ENCODE measurements at regions not wholly inside any gene's neighbourhood (a gene's known extent, or its start where the extent isn't known, plus 50 kb on each side); places are given as distances from the start of the nearest gene placed in this dataset.
"Not testable (repeated sequence)": the region's sequence is repeated elsewhere in the genome, so short reads cannot be mapped to it uniquely, and the experiment has no call there.

DNA sequence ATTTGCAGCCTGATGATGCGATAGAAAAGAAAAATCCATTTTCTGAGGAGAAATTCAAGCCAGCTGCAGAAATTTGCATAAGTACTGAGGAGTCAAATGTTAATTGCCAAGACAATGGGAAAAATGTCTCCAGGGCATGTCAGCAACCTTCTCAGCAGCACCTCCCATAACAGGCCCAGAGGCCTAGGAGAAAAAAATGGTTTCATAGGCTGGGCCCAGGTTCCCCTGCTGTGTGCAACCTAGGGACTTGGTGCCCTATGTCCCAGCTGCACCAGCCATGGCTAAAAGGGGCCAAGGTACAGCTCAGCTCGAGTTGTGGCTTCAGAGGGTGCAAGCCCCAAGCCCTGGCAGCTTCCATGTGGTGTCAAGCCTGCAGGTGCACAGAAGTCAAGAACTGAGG is 144.8 kb upstream of the PRKD1 start:
- not testable (repeated sequence) for DNase-seq (ENCODE audit: low spot score)

DNA sequence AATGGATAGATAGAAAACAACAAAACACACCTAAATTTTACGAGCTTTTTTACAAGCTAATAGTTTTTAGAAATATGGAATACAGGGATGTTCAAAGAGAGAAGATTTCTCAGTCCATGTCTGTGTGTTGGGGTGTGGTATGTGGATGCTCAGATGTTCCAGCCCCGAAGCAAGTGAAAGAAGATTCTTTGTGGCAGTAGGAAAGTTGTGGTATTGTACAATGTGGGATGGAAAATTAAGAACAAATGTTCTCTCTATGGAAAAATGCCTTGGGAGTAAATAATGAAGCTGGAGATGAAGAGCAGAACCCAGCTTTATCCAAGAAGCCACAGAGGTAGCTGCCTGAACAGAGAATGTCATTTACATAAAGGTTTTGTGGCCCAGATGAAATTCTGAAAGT is 150.3 kb upstream of the PRKD1 start:
- no peak for DNase-seq (ENCODE audit: low spot score)

DNA sequence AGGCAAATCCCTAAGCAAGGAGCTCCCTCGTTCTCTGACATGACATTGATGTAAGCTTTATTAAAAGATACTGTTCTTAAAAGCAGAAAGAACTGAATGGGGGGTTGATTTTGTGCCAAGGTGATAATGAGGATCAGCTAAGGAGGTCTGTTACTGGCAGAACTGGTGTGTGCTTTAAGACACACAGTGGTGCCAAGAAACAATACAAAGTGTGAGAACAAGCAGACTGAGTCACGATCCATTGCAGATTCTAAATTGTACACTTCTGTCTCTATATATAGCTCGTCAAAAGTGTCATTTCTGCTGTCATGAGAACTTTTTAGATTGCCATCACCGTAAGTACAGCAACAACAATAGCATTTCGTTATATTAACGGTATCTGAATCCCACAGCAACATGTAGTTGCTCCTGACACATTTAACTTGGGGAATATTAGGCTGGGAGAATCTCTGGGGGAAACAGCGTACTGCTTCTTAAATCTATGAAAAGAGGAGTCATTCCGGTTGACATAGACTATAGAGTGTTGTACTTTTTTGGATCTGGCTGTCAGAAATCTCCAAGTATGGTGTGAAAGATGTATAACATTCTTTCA is 151.3 kb upstream of the PRKD1 start:
- DNase-seq (ENCODE audit: low spot score), result no peak

DNA sequence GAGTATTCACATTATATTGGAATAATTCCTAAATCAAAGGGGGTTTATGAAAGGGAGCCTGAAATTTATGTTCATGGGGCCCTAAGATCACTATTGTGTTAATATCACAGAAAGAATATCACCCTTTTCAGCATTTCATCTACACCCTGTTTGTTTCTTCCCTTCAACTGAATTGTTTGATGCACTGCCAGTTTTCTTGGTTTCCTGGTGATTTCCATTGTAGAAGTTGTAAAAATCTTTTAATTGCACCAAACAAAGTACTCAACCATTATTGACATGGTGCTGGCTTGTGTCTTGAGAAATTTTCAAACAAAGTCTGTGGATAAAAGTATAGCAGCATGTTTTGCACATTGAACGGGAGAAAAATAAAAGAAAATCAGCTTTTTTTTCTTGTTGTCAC is 154.8 kb upstream of the PRKD1 start:
- DNase-seq (ENCODE audit: low spot score), result no peak

DNA sequence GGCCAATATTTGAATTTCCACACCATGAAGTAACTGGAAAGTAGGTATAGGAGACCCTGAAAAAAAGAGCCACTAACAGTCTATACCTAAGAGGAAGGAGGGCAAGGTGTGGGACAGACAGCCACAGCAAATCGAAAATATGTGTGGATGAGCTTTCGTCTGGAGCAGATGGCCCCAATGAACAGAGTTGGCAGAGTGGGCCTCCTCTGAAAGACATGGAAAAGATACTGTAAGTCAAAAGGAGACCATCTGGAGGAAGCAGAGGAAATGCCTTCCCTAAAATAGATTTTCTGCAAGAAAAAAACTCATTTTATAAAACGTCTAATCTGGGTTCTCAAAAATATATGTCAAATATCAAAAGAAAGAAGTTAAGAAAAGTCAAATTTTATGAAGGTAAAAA is 157.2 kb upstream of the PRKD1 start:
- DNase-seq (ENCODE audit: low spot score), result no peak

DNA sequence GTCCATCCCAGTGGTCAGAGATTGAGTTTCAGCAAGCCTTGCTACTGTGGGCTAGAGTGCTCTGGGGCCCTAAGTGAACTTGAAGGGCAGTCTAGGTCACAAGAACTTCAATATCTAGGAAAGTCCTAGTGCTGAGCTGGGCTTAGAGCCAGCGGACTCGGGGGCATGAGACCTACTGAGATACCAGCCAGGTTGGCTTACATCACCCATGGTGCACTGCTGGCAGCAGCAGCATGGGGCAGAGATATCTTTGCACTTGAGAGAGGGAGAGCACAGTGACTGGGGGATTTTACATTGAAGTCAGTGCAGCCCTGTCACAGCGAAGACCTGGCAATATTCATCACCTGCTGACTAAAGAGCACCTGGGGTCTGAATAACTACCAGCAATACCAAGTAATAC is 158.3 kb upstream of the PRKD1 start:
- no peak for DNase-seq (ENCODE audit: low spot score)

DNA sequence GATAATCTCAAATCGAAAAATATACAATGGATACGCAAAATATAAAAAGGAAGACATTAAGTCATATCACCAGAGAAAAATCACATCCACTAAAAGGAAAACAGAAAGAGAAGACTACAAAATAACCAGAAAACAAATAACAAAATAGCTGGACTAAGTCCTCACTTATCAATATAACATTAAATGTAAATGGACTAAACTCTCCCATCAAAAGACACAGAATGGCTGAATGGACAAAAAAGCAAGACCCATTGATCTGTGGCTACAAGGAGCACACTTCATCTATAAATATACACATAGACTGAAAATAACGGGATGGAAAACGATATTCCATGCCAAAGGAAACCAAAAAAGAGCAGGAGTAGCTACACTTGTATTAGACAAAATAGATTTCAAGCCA is 161.0 kb upstream of the PRKD1 start:
- no peak for DNase-seq (ENCODE audit: low spot score)

DNA sequence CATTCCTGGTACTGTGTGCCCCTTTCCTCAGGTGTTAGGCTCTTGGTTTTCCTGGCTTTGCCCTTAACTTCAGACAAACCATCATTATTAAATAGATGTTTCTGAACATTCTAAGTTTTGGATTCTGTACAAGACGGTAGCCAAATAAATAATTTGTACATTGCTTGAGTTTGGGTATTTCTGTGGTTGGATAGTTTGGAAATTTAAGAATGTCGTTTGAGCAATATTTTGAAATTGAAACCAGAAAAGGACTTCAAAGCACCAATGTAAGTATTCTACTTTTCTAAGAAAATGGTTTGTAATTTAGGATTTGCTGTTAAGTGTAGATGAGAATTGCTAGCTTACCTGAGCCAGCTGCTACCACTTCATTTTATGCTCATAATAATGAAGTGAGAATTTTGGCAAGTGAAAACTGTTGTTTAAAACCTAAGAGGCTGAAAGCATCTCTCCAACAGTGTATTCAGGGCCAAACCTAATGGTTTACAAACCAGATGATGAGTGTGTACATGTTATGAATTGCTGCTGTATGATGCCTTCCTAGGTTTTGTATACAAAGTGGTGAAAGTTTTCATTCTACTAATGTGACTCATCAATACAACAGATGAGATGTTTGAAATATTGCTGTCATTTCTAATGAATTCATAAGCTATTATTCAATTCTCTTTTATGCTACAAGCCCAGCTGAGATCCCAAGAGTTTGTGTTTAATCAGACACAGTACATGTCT is 181.5 kb upstream of the PRKD1 start:
- DNase-seq (ENCODE audit: low spot score), result no peak

DNA sequence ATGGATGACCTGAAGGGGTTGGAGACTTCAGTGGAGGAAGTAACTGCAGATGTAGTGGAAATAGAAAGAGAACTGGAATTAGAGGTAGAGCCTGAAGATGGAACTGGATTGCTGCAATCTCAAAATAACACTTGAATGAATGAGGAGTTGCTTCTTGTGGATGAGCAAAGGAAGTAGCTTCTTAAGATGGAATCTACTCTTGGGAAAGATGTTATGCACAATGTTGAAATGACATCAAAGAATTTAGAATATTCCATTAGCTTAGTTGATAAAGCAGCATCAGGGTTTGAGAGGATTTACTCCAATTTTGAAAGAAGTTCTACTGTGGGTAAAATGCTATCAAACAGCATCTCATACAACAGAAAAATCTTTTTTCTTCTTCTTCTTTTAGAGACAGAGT is 186.4 kb upstream of the PRKD1 start:
- DNase-seq (ENCODE audit: low spot score), result no peak

DNA sequence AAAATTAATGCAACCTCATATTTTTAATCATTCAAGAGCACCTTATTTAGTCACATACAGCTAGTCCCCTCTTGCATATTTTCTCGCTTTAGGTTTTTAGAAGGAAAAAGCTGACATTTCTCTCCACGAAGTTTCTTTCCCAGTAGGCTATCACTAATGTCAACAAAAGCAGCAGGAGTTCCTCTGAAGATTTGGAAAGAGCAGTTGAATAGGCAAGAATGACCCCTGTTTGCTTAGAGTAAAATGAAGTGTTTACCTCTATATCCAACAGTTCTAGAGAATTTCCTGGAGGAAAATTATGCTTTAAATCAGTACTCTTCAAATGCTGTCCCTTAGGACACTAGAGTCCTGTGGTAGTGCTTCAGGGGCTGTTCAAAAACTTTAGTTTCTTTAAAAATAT is 188.1 kb upstream of the PRKD1 start:
- no peak for DNase-seq (ENCODE audit: low spot score)

DNA sequence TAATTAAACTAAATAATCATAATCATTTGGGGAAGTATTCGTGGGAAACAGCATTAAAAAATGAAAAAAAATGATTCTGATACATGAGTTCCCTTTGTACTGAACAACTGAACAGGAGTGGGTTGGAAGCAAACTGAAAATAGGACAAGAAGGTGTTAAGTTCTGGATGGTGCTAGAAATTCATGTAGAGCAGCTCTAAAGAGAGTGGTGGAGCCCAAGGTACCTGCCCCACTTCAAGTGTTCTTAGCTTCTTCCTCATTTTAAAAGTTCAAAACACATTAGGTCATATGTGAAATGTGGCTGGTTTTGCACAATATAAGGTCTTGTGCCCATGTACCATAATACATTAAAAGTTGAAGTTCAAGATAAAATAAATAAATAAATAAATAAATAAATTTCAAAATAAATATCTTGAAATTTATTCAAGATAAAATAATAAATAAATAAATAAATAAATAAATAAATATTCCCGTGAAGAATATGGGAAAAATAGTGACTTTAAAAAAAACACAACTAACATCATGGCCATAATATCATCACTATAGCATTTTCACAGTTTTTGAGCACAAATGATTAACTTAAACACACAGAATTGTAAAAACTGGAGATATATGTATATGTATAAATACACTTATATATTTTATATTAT is 191.5 kb upstream of the PRKD1 start:
- DNase-seq (ENCODE audit: low spot score), result no peak

DNA sequence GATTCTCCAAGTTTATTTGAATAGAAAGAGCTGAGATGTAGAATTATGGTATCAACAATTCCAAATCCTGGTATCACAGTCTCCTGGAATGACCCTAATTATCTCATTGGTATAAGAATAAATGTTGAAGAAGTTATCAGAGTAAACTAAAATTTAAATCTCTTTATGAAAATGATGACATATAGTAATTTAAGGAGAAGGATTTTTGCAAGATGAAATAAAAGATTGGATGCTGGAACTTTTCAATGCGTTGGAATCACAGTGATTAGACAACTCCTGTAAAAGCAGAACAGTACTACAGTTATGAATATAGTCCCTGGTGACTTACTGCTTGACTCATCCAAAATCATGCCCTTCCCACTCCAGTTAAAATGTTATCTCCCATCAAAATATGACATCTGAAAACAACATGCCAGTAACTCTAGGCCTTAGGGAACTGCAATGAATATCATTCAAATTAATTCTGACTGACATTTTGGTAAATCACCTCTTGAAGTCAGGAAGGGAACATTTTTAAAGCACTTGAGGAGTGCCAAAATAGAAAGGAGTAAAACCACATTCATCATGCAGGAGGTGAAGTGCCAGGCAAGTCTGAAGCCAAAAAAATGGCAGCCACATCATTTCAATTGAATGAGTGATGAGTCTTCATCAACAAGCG is 197.8 kb upstream of the PRKD1 start:
- no peak for DNase-seq (ENCODE audit: low spot score)

DNA sequence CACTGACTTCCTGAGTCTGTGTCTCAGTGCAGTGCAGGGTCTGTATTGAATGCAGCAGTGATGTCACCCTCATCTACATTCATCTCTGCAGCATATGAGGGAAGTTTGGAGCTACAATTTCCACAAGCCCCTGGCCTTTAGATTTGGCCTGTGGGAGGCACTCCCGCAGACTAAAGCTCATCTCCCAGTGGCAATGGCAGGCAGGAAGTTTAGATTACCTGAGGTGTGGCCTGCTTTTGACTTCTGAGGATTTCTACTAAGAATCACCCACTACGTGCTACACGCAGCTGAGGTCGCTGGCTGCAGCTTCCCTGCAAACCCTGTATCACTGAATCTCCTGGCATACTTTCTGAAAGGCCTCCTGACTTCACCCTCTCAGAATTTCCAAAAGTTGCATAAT is 202.2 kb upstream of the PRKD1 start:
- no peak for DNase-seq (ENCODE audit: low spot score)

DNA sequence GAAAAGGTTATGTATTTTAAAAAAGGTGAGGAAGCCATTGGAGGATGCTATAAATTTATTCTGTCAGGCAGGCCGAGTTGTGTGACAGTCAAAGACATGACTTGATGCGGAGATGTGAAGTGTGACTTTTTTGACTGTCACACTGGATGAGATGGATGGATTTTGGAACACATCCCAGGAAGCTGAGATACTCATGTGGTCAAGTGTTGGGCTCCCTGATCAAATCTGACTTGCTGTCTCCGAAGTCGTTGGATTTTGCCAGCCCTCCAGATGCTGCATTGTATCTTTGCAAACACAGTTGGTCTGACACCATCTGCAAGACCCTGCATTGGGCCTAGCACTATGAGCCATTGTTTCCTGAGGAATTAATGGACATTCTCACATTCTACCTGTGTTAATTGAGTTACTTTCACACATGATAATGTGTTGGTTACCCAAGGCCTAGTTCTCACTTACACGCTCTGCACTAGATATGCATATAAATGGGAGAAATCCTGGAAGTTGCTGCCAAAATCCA is 204.0 kb upstream of the PRKD1 start:
- no peak for DNase-seq (ENCODE audit: low spot score)

DNA sequence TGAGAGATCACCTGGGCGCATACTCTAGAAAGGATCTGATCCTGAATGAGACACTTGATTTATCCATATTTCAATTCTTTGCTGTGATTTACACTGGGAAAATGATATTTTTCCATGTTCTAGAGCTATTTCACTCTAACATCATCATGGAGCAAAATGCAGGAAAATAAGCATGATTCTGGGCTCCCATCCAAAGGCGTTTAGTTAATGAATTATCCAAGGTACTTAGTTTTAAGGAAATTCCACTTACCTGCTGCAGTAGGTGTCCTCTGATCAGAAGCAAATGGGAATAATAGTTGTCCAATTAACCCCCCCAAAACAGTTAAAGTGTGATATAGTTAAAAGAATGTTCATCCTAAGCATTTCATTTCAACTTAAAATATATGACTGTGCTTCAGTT is 204.5 kb upstream of the PRKD1 start:
- DNase-seq (ENCODE audit: low spot score), result no peak

DNA sequence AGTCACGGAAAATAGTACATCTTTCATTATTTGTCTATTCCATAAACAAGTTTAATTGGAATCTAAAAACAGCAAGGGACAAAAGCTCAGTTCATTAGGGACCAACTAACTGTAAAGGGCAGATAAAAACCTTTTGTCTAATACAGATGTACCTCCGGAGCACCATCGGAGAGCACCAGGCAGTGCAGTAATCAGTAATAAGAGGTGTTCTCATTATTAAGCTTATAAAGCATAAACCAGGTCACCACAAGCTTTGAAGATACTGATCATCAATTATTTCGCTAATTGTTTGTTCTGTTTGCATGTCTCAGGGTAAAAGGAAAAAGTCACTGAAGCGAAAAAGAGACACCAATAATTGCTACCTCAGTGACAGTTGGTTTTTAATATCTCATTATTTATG is 207.3 kb upstream of the PRKD1 start:
- DNase-seq (ENCODE audit: low spot score), result no peak

DNA sequence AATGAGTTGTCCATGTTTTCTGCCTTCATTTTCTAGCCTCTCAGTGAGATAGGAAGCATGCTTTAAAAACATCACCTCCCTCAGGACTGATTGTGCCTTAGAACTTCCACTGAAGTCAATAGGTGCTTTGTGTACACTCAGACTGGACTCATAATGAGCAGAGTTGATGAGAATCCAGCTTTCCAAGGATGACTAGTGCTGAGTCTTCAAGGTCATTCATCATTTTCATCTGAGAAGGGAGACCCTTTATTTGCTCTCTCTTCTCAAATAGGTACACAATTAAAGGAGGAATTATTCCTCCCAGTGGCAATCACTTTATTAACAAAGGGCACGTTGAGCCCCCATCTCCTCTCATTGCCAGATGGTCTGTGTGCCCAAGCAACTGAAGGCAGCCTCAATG is 210.9 kb upstream of the PRKD1 start:
- no peak for DNase-seq (ENCODE audit: low spot score)

DNA sequence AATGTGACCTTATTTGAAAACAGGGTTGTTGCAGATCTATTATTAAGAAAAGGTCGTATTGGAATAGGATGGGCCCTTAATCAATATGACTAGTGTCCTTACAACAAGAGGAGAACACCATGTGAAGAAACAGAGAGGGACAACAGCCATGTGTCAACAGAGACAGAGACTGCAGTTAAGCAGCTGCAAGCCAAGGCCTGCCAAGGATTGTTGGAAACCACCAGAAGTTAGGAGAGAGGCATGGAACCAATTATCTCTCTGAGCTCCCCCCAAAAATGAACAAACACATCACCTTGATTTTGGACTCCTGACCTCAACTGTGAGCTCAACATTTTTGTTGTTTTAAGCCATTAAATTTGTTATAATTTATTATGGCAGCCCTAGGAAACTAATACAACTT is 214.6 kb upstream of the PRKD1 start:
- no peak for DNase-seq (ENCODE audit: low spot score)

DNA sequence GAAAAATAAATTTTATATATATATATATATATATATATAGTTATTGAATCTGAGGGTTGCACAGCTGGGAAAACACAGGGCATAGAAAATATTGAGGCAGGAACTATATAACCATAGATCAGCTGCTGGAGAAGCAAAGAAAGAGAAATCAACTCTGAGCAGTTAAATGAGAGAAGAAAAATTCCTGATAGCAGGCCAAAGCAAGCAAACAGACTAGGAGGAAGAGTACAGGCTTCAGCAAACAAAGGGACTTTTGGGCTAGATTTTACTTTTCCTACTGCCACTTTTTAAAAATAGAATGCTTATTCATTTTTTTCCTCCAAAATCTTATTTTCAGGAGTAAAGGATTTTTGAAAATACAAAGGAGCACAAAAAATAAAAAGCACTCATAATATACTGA is 216.0 kb upstream of the PRKD1 start:
- DNase-seq (ENCODE audit: low spot score), result no peak

DNA sequence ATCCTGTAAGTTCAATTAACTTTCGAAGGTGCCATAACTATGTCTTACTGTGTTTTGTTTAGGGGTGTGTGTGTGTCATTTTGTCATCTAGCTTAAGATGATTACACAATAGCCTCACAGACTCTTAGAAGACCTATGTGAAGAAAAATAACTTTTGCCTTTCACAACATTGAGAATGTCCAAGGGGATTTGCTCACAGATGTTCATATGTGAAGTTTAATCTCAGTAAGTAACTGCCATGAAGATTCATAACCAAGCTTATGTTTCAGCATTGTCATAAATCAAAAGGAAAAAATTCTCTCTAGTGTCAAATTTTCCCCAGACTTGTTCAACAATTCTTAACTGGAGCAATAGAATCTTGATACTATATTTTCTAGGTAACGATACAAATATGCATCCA is 226.1 kb upstream of the PRKD1 start:
- DNase-seq (ENCODE audit: low spot score), result no peak

DNA sequence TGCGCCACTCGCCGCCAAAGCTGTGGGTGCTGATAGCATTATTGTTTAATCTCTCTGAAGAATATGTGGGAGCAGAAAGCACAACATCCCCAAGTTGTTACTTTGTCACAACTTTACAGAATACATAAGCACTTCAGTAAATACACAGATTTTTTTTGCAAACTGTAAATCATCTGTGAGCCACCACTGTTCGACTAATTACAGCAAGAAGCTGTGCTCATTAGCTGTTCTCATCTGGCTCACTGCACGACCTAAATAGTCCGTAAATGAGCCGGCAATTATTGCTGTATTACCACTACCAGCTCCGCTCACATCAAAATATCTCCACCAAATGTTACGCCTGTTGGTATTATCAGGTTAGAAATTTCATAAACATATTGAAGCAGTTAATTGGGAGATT is 228.9 kb upstream of the PRKD1 start:
- DNase-seq (ENCODE audit: low spot score), result no peak

DNA sequence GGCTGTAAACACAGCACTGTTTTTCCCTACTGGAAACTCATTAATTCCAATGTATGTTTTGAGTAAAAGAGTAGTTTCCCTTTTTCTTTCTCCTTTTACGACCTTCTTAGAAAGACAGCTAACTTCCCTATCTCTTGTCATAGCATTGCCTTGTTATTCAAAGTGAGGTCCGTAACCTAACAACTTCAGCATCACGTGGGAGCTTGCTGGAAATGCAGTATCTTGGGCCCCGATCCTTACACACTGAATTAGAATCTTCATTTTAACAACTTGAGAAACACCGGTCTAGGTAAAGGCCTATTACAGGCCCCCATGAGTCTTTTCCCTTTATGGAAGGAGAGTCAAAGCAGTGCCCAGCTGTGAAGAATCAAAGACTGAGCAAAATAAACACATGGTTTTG is 230.7 kb upstream of the PRKD1 start:
- DNase-seq (ENCODE audit: low spot score), result no peak

DNA sequence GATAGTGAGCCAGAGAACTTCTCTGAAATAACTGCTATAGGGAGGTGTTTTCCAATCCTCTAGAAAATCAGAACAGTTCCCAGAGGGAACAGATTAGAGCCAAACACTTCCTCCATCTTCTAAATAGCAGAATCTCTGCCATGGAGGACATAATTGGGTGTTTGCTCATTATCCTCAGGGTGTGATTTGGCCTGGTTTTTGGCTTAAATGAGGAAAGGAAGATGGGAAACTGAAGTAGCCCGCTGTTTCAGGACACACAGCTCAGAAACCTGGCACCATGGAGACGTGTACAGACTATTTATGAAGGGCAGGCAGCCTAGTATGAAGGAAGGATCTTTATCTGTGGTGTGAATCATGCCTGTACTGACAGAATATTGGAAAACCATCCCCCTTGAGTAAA is 231.7 kb upstream of the PRKD1 start:
- DNase-seq (ENCODE audit: low spot score), result no peak

Data from germinal center (tissue), 1 donor.